ENCODE measurements at regions not wholly inside any gene's neighbourhood (a gene's known extent, or its start where the extent isn't known, plus 50 kb on each side); places are given as distances from the start of the nearest gene placed in this dataset.

DNA sequence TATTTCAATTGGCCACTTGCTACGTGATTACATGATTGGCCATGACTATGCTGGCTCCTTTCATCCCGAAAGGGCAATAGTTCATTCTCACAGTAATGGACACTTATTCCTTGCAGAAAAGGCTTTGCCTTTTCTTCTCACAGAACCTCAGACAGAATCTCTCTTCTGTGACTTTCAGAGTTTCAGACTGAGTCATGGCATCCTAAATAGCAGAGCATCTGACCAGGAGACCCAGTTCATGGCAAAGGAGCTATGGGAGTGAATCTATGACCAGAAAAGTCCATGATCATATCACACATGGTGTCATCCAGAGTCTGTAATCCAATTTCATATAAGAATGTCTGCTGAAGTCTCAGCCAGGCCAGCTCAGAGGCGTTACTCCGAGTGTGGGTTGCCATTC, 263.3 kb upstream of the CLNK start:
- Histone ChIP-seq H4K20me1 (ENCODE audit: insufficient read depth, low read length) (no peaks in the 10 kb centered on the region), H2AFZ (ENCODE audit: low read depth, low read length) (no peak overlapping the region), H3K4me3 (ENCODE audit: low read depth in 1 of 2, low read length in 2 of 2) (no peak overlapping the region), H3K4me2 (ENCODE audit: insufficient read depth, low read length) (no peak overlapping the region), H3K79me2 (ENCODE audit: insufficient read depth, low read length) (no peaks in the 10 kb centered on the region), H3K9me3 (ENCODE audit: insufficient read depth, low read length, severe bottlenecking) (no peaks in the 10 kb centered on the region), H3K4me1 (ENCODE audit: insufficient read depth, low read length) (no peaks in the 10 kb centered on the region), H3K36me3 (ENCODE audit: insufficient read depth, low read length) (no peaks in the 10 kb centered on the region), H3K9ac (ENCODE audit: low read depth, low read length) (no peak overlapping the region), H3K27ac (ENCODE audit: low read length) (no peak overlapping the region), H3K27me3 (ENCODE audit: insufficient read depth, low read length, poor library complexity) (no peaks in the 10 kb centered on the region)
- ATAC-seq (ENCODE audit: insufficient read depth, low read depth), result no peak
- TF ChIP-seq, protein P1, sequence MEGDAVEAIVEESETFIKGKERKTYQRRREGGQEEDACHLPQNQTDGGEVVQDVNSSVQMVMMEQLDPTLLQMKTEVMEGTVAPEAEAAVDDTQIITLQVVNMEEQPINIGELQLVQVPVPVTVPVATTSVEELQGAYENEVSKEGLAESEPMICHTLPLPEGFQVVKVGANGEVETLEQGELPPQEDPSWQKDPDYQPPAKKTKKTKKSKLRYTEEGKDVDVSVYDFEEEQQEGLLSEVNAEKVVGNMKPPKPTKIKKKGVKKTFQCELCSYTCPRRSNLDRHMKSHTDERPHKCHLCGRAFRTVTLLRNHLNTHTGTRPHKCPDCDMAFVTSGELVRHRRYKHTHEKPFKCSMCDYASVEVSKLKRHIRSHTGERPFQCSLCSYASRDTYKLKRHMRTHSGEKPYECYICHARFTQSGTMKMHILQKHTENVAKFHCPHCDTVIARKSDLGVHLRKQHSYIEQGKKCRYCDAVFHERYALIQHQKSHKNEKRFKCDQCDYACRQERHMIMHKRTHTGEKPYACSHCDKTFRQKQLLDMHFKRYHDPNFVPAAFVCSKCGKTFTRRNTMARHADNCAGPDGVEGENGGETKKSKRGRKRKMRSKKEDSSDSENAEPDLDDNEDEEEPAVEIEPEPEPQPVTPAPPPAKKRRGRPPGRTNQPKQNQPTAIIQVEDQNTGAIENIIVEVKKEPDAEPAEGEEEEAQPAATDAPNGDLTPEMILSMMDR (IDR thresholded peaks at IDR 0.05; ENCODE audit: borderline replicate concordance, extremely low read depth, low read length, poor library complexity, severe bottlenecking), result no peak
- TF ChIP-seq EZH2 (IDR thresholded peaks at IDR 0.05; ENCODE audit: borderline replicate concordance, low read depth, low read length, severe bottlenecking), result no peak
- DNase-seq, result no peak

DNA sequence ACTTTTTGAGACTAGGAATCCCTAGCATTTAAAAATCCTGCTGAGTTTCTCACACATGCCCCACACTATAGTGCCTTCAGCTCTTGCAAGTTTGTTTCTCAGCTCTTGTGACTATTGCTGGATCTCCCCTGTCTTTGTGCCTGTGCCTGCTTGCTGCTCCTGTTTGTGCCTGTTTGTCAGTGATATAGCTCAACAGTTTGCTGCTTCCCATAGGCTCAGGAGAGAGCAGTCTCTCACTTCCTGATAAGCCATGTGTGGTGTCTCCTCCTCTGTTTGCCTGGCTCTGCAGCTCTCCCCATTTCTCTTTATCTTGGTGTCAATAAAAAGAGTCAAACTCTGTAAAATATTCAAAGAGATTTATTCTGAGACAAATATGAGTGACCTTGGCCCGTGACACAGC, 259.8 kb upstream of the CLNK start:
- Histone ChIP-seq H3K4me3 (ENCODE audit: low read depth in 1 of 2, low read length in 2 of 2) (no peak overlapping the region), H3K4me1 (ENCODE audit: insufficient read depth, low read length) (no peaks in the 10 kb centered on the region), H3K36me3 (ENCODE audit: insufficient read depth, low read length) (no peaks in the 10 kb centered on the region), H2AFZ (ENCODE audit: low read depth, low read length) (no peak overlapping the region), H3K27ac (ENCODE audit: low read length) (no peak overlapping the region), H3K79me2 (ENCODE audit: insufficient read depth, low read length) (no peaks in the 10 kb centered on the region), H3K9ac (ENCODE audit: low read depth, low read length) (no peak overlapping the region), H3K27me3 (ENCODE audit: insufficient read depth, low read length, poor library complexity) (no peaks in the 10 kb centered on the region), H3K4me2 (ENCODE audit: insufficient read depth, low read length) (no peak overlapping the region), H4K20me1 (ENCODE audit: insufficient read depth, low read length) (no peaks in the 10 kb centered on the region), H3K9me3 (ENCODE audit: insufficient read depth, low read length, severe bottlenecking) (peaks cover 4% of the 10 kb centered on the region)
- TF ChIP-seq EZH2 (IDR thresholded peaks at IDR 0.05; ENCODE audit: borderline replicate concordance, low read depth, low read length, severe bottlenecking), result no peak
- TF ChIP-seq, protein P1 (IDR thresholded peaks at IDR 0.05; ENCODE audit: borderline replicate concordance, extremely low read depth, low read length, poor library complexity, severe bottlenecking), result no peak
- no peak for DNase-seq
- no peak for ATAC-seq (ENCODE audit: insufficient read depth, low read depth)

DNA sequence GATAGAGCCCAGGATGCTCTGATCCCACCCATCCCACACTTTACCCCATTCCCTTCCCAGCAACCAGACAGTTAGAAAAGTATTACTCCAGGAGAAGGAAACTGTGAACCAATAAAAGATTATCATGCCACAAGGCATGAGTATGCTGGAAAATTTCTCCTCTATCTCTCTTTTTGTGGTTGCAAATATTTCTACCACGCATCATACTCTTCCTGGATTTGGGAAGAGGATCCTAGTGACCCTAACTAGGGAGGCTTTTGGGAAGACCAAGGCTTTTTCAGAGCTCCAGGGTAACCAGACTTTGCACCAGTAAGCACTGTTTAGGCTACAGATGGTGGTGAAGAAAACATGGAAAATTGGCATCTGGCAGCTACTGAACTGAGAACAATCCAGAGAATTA, 257.6 kb upstream of the CLNK start:
- no peak for ATAC-seq (ENCODE audit: insufficient read depth, low read depth)
- no peak overlapping the region for H3K4me3 ChIP-seq (ENCODE audit: low read depth in 1 of 2, low read length in 2 of 2)
- DNase-seq, result no peak
- TF ChIP-seq EZH2 (IDR thresholded peaks at IDR 0.05; ENCODE audit: borderline replicate concordance, low read depth, low read length, severe bottlenecking), result no peak
- TF ChIP-seq, protein P1 (IDR thresholded peaks at IDR 0.05; ENCODE audit: borderline replicate concordance, extremely low read depth, low read length, poor library complexity, severe bottlenecking), result no peak
- H3K9me3 ChIP-seq (ENCODE audit: insufficient read depth, low read length, severe bottlenecking), result peaks cover 4% of the 10 kb centered on the region
- no peaks in the 10 kb centered on the region for H3K79me2 ChIP-seq (ENCODE audit: insufficient read depth, low read length)
- H3K27ac ChIP-seq (ENCODE audit: low read length), result no peak overlapping the region
- no peak overlapping the region for H3K9ac ChIP-seq (ENCODE audit: low read depth, low read length)
- H3K27me3 ChIP-seq (ENCODE audit: insufficient read depth, low read length, poor library complexity), result no peaks in the 10 kb centered on the region
- H3K36me3 ChIP-seq (ENCODE audit: insufficient read depth, low read length), result no peaks in the 10 kb centered on the region
- no peaks in the 10 kb centered on the region for H4K20me1 ChIP-seq (ENCODE audit: insufficient read depth, low read length)
- H2AFZ ChIP-seq (ENCODE audit: low read depth, low read length), result no peak overlapping the region
- H3K4me2 ChIP-seq (ENCODE audit: insufficient read depth, low read length), result no peak overlapping the region
- no peaks in the 10 kb centered on the region for H3K4me1 ChIP-seq (ENCODE audit: insufficient read depth, low read length)

DNA sequence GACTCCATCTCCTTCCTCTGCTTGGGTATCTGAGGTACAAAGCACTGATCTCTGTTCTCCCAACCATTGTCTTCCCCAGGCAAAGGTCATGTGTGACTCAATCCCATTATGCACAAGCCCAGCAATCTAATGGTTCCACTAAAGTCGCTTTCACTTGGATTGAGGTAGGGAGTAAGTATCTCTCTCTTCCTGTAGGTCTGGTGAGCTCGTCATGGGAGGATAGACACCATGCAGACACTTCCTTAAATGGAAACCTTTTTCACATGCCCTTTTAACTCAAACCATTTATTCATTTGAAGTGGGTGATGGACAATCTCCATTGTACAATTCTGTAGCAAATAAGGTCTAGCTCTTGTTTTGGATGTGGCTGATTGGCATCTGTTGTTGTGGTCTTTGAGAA, 245.2 kb upstream of the CLNK start:
- ATAC-seq (ENCODE audit: insufficient read depth, low read depth) (no peak), DNase-seq (no peak)
- Histone ChIP-seq H3K79me2 (ENCODE audit: insufficient read depth, low read length) (no peaks in the 10 kb centered on the region), H3K4me1 (ENCODE audit: insufficient read depth, low read length) (no peaks in the 10 kb centered on the region), H3K27me3 (ENCODE audit: insufficient read depth, low read length, poor library complexity) (no peaks in the 10 kb centered on the region), H3K4me2 (ENCODE audit: insufficient read depth, low read length) (no peak overlapping the region), H4K20me1 (ENCODE audit: insufficient read depth, low read length) (no peaks in the 10 kb centered on the region), H3K9me3 (ENCODE audit: insufficient read depth, low read length, severe bottlenecking) (peaks cover 2% of the 10 kb centered on the region), H3K9ac (ENCODE audit: low read depth, low read length) (no peak overlapping the region), H3K36me3 (ENCODE audit: insufficient read depth, low read length) (no peaks in the 10 kb centered on the region), H2AFZ (ENCODE audit: low read depth, low read length) (no peak overlapping the region), H3K4me3 (ENCODE audit: low read depth in 1 of 2, low read length in 2 of 2) (no peak overlapping the region), H3K27ac (ENCODE audit: low read length) (no peak overlapping the region)
- TF ChIP-seq EZH2 (IDR thresholded peaks at IDR 0.05; ENCODE audit: borderline replicate concordance, low read depth, low read length, severe bottlenecking), result no peak
- TF ChIP-seq, protein P1 (IDR thresholded peaks at IDR 0.05; ENCODE audit: borderline replicate concordance, extremely low read depth, low read length, poor library complexity, severe bottlenecking), result no peak

Measured in DND-41 (cell line).